ENCODE measurements at regions not wholly inside any gene's neighbourhood (a gene's known extent, or its start where the extent isn't known, plus 50 kb on each side); places are given as distances from the start of the nearest gene placed in this dataset.
A peak's percentile ranks its signal among the peaks of the same experiment; 100 is the strongest.

DNA sequence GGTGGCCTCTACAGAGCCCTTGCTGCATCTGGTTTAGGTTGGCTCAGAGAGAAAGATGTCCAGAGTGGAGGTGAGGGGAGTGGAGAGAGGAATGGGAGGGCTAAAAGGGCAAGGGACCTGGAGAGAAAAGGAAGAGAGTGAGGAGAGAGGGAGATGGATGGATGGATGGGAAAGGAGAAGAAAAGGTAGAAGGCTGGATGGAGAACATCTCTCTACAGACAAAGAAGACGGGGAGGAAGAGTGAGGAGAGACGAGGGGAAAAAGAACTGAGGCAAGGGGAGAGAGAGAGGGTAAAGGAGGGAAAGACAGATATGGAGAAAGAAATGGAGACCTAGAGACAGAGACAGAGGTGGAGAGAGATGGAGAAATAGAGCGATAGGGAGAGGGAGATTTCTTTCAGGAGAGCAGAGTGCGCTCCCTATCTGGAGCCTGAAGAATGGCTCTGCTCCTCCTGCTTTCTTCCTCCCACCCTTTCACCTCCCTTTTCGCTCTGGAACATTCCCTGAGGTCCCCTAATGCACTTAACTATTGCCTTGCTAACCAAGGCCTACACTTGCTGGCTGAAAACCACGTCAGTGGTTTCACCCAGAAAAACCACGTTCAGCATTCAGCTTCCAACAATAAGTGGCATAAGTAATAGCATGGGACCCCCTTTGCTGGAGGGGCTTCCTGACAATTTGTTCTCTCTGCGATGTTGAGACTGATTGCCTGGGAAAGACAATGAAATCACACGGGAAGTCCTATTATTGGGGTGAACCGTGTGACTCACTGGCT, 286.3 kb downstream of the CDH26 start:
- DNase-seq (ENCODE audit: low spot score) = no peak

DNA sequence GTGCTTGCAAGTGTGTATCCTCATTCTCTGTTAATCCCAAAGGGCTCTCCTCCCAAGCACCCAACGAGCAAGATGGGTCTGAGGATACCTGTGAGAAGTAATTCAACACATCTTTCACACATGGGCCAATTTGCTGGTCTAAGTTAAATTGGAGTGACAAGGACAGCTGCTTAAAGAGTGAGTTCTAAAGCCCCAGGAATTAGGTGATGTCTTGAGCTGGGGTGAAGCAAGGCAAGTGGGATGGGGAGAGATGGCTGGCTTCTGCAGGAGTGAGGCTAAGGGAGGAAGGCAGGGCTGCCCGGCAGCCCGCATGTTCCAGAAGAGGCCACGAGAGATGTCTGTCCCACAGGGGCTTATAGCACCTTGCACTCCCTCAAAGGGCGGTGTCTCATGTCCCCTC, 288.5 kb downstream of the CDH26 start:
- DNase-seq (ENCODE audit: low spot score) = no peak

GRCh38 chr20:60249436-60249835, 291.2 kb downstream of the CDH26 start:
- DNase-seq (ENCODE audit: low spot score) = no peak

DNA sequence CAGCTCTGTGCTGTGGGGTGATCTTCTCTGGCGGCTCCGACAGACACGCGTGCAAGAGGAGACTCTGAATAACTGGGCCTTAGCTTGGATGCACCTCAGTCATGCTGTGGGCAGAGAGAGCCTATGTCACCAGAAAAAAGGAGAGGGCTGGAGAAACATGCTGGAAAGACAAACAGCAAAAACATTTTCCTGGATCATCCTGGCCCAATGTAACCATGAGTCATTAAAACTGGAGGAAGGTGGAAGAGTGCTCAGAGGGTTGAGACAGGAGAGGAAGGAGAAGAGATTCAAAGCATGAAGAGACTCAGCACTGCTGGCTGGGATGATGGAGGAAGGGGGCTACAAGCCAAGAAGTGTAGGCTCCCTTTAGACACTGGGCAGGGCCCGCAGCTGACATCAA, 292.0 kb downstream of the CDH26 start:
- no peak for DNase-seq (ENCODE audit: low spot score)

DNA sequence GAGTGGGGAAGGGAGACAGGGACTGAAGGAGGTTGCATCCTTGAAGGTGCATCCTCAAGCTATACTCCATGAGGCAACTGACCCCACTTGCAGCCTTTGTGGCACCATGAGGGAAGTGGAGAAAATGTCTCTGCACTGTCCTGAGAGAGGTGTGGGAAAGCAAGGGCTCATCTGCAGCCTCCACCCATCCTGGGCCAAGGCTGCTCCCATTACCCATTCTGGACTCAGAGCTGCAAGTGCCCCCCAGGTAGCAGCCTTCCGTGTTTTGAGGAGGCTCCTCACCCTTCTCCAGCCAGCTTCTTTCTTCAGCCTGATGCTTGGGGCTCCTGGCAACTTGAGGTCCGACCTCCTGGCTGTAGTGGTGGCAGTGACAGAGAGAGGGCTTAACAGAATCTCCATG, 294.6 kb downstream of the CDH26 start:
- no peak for DNase-seq (ENCODE audit: low spot score)

DNA sequence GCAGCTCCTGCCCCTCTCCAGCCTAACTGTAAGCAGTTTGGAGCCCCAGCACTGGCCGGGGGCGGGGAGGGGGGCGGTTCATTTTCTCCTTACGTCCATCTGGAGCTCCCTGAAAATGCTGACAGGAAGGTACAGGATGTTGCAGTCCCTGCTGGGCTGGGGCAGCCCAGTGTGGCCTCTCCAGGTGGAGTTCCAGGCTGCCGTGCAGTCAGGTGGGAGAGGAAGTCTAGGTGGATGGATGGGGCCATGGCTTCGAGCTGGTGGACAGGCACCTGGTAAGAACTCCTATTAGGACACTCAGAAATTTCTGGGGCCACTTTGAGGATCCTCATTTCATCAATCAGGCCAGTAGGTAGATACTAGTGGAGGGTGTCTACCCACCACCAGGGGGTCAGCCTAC, 295.2 kb downstream of the CDH26 start:
- DNase-seq (ENCODE audit: low spot score) = no peak

GRCh38 chr20:60254901-60255411, 296.7 kb downstream of the CDH26 start:
- DNase-seq (ENCODE audit: low spot score) = no peak

GRCh38 chr20:60255415-60255814, 297.2 kb downstream of the CDH26 start:
- DNase-seq (ENCODE audit: low spot score) = no peak

- DNase-seq (ENCODE audit: low spot score) = no peak
Observed at GRCh38 chr20:60255866-60256265, 297.6 kb downstream of the CDH26 start.

DNA sequence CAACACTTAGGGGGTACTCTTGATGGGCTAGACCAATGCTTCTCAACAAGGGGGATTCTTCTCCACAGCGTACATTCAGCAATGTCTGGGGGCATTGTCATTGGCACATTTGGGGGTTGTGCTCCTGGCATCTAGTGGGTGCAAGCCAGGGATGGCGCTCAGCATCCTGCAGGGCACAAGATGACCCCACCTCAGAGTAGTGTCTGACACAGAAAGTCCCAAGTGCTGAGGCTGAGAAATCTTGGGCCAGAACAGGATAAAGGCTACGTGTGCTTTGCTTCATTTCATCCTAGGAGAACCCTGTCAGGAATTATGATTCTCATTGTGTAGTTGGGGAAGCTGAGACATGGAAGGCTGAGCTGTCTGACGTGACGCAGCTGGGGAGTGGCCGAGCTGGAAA, 298.6 kb downstream of the CDH26 start:
- DNase-seq (ENCODE audit: low spot score) = no peak

DNA sequence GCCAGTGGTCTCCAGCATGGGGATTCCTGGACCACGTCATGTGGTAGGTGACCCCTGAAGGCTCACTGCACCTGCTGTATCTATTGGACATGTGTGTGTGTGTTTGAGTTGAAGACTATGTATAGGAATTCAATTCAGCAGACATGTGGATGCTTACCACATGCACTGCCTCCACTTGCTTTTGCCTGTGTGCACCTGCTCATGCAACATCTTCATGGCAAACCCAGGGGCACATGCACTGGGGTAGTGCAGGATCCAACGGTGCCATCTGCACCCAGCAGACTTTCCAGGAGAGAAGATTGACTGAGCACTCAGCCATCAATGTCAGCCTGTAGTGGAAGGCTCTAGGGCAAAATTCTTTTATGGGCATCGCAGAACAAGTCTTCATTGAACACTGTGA, 299.4 kb downstream of the CDH26 start:
- DNase-seq (ENCODE audit: low spot score) = no peak

DNA sequence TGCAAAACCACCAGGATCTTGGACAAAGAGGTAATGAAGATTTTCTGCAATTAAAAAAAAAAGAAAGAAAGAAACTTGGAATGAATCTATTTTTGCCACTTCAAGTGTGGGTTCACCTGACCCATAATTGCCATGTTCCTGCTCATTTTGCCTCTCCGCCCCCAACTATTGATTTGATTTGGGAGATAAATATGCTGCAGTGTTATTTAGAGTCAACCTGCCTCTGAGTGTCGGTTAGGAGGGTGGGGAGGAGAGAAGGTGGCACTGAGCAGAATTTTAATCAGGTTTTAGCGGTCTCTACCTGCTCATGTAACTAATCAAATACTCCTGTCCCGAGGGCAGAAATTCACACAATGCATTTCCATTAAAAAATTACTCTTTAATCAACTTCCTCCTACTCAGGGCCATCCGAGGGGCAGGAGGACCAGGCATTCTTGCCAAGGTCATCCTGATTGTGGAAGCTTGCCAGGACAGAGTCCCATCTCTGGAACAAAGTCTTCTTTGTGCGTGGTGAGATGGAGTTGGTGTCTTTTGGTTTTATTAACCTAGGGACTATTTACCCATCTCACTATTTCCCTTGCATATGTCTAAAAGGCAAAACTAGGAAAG, 300.1 kb downstream of the CDH26 start:
- DNase-seq (ENCODE audit: low spot score) = no peak

DNA sequence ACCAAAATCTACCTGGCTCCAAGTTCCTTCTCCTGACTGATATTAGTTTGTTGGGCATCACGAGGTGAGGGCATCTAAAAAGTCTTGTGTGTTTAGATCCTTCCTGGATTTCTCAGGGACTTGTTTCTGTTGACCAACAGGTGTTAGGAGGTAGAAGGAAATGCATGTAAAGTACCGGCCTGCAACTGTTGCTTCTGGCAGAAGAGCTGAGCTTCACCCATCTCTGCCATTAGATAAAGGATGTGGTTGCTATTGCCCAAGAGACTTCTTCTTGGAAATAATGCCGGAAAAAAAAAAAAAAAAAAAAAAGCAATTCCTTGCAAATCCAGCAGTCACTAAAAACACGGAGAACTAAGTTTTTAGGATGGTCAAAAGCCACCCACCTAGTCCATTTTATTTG, 303.1 kb downstream of the CDH26 start:
- DNase-seq (ENCODE audit: low spot score) = no peak

DNA sequence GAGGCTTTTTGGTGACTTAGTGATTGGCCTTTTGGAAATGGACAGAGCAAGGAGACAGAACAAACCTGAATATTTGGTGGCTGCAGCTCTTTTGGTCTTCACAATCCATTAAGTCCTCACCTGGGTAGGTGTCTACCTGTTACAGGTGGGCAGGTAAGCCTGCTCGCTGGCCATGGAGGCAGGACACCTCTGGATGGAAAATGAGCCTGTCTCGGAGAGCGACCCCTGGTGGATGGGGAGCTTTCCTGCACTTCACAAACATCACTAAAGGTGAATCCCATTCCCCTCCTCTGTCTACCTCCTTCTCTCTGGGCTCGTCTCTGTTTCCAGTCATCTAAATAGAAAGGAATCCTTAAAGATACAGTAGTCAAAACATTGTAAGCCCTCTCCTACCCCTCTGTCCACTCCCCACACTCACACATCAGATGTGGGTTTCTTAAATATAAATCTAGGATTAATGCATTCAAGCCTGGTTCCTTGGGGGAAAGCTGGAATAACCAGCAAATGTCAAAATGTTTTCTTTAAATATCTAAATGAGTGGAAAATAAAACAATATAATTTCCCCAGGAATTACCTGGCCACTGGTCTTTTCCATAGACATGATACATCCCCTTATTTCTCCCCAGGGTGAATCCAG, 304.9 kb downstream of the CDH26 start:
- peak; percentile 31 for DNase-seq (ENCODE audit: low spot score)

DNA sequence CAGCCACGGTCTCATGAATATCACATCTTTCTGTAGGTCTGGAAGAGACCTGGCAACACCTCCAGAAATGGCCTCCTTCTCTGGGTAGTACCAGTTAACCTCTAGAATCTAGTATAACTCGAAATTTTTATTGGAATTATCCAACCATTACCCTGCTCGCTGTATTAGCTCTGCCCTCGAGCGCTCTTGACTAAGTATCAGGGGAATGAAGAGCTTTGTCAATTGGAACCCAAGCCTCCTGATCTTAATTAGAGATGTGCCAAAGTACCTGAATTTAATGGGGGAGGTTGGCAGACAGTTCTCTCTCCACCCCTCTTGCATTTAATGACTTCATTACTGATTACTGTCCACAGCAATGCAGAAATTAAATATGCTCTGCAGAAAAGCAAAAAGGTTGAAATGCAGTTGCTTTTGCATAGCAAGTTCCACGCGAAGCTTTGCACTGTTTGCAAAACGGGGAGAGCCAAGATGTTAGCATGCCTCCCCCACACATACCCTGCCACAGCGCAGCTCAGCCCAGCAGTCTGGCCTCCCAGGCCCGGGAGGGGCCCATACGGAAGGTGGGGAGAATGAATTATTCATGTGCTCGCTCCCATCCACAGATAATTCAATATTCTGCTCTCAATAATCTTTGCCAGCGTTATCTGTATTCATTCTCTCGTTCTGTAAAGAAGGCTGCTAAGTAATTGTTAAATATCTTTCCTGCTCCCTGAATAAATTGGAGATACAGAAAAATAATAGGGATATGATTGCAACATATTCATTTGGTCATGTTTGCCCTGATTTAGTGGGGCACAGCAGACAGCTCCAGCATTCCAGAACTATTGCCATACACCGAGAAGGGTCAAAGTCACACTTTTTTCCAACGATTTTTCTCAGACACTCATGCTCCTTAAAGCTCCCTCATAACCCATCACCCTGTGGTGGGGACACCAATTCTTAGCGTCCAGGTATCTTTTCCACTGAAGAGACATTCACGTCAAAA, 305.8 kb downstream of the CDH26 start:
- no peak for DNase-seq (ENCODE audit: low spot score)

GRCh38 chr20:60266177-60266823, 308.1 kb downstream of the CDH26 start:
- DNase-seq (ENCODE audit: low spot score) = no peak

- DNase-seq (ENCODE audit: low spot score) = no peak
Observed at GRCh38 chr20:60268491-60268890, 310.3 kb downstream of the CDH26 start.

- no peak for DNase-seq (ENCODE audit: low spot score)
Observed at GRCh38 chr20:60269573-60270162, 311.4 kb downstream of the CDH26 start.

DNA sequence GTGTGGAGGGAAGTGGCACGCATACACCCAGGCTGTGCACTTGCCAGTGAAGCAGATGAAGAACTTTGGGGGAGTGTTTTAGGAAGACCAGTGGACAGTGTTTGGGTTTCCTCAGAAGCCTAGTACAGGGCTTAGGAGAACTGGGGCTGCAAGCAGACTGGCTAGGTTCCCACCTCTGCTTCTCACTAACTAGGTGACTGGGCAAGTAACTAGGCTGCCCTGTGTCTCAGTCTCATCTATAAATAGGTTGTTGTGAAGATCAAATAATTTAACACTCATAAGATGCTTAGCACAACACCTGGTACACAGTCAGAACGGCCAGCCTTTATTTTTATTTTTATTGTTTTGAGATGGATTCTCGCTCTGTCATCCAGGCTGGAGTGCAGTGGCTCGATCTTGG, 312.1 kb downstream of the CDH26 start:
- no peak for DNase-seq (ENCODE audit: low spot score)

- DNase-seq (ENCODE audit: low spot score) = no peak
Observed at GRCh38 chr20:60271597-60271996, 313.4 kb downstream of the CDH26 start.

- DNase-seq (ENCODE audit: low spot score) = no peak
Observed at GRCh38 chr20:60272790-60273189, 314.6 kb downstream of the CDH26 start.
